ENCODE measurements at regions not wholly inside any gene's neighbourhood (a gene's known extent, or its start where the extent isn't known, plus 50 kb on each side); places are given as distances from the start of the nearest gene placed in this dataset.
A peak's percentile ranks its signal among the peaks of the same experiment; 100 is the strongest.

GRCh38 chr2:234763002-234763873, 188.6 kb upstream of the SH3BP4 start:
- no peak for DNase-seq

- DNase-seq, result no peak
Measured at GRCh38 chr2:234761910-234762309, 189.9 kb upstream of the SH3BP4 start.

- DNase-seq, result no peak
Measured at GRCh38 chr2:234754126-234754525, 197.7 kb upstream of the SH3BP4 start.

GRCh38 chr2:234753701-234754100, 198.1 kb upstream of the SH3BP4 start:
- DNase-seq, result no peak

DNA sequence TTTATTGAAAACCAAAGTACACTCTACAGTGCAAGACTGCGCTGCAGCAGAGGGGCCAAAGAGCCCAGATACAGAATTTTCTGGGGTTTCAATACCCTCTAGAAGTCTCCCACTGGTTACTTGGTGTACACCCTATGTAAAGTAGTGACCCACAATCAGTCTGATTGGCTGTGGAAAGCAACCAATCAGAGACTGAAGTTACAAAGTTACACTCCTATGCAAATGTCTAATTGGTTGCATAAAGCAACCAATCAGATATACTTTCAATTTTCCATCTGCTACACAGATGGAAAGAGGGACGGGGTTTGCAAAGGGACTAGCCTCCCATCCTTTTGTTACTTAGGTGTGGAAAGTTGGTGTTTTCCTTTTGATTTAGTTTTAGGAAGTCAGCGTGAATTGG, 198.9 kb upstream of the SH3BP4 start:
- DNase-seq, result no peak

GRCh38 chr2:234751275-234751973, 200.4 kb upstream of the SH3BP4 start:
- DNase-seq, result no peak

DNA sequence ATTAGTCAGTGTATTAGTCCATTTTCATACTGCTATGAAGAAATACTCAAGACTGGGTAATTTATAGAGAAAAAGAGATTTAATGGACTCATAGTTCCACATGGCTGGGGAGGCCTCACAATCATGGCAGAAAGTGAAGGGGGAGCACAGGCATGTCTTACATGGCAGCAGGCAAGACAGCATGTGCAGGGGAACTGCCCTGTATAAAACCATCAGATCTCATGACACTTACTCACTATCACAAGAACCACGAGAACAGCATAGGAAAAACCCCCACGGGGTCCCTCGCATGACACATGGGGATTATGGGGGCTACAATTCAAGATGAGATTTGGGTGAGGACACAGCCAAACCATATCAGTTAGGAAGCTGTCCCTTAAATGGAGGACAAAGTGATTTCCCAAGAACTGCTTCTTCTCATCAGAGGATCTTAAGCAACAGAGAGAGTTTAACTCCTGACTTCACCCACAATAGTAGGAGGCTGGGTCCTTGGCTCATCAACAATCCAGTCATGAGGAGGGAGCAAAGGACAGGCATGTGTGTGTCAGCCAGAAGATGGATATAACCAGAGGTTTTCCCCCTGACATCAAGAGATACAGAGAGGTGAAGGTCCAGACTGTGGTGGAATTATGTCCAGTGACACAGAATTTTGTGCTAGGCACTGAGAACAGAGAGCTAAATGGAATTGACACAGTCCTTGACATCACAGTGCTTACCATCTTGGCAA, 203.8 kb upstream of the SH3BP4 start:
- DNase-seq, result no peak

DNA sequence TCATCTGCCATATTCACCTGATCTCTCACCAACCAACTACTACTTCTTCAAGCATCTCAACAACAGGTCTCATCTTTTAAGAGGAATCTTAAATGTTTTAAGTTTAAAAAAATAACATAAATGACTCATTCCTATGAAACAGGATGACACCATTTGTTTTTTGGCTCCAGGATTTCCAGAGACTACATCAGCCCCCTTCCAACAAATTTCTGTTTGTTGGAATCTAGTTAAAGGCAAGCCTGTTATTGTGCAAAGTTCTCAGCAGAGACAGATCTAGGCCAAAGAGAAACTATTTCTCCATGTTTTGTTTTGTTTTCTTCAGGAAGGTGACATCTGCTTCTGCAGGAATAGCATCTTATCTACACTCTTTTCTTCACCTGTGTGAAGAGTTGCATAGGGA, 204.8 kb upstream of the SH3BP4 start:
- DNase-seq, result no peak

DNA sequence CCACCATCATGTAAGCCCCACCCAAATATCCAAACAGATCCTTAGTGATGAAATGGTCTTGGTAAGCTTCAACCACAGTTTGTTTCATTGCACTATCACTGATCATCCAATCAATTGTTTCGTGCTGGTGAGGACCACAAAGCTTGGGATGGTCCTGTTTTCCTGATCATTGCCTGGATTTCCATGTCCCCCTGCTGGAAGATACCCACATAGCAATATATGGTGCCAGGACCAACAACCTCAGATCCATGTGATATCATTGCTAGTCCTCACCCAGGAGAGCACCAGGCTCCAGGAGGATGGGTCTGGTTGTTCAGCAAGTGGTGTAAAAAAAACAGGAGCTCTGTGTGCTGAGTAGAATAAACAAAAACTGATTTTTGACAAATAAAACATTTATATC, 206.5 kb upstream of the SH3BP4 start:
- DNase-seq, result no peak

DNA sequence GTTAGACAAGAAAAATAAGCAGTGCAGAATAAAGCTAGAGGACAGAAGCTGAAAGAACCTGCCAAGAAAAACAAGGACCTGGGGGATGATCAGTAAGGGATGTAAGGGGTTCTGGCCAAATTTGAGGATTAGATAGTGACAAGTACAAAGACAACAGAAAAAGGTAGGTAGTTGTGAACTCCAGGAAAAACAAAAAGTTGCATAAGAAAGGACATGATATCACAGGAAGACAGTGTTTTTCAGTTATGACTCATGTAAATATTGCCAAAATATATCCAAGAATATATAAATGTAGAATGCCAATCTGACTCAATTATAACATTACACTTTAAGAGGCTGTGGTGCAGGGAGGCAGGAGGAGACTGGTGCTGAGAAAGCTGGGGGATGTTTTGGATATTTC, 209.8 kb upstream of the SH3BP4 start:
- DNase-seq, result no peak

GRCh38 chr2:234739061-234739460, 212.8 kb upstream of the SH3BP4 start:
- DNase-seq, result no peak

DNA sequence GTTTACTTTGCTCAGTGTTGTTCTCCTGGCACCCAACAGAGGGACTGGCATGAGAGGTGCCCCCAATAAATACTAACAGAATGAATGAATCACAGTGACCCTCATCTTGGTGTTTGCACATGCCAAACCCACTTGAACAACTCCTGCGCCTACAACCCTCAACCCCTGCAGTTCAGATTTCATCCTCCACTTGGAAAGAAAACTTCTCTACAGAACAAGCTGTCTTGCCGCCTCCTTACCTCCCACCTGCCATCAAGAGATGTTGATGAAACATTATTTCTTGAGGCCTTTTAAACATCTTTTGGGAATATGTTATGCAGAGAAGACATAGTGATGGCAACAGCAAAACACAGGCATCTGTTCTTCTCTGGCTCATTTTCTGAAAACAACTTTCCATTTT, 216.0 kb upstream of the SH3BP4 start:
- no peak for DNase-seq

DNA sequence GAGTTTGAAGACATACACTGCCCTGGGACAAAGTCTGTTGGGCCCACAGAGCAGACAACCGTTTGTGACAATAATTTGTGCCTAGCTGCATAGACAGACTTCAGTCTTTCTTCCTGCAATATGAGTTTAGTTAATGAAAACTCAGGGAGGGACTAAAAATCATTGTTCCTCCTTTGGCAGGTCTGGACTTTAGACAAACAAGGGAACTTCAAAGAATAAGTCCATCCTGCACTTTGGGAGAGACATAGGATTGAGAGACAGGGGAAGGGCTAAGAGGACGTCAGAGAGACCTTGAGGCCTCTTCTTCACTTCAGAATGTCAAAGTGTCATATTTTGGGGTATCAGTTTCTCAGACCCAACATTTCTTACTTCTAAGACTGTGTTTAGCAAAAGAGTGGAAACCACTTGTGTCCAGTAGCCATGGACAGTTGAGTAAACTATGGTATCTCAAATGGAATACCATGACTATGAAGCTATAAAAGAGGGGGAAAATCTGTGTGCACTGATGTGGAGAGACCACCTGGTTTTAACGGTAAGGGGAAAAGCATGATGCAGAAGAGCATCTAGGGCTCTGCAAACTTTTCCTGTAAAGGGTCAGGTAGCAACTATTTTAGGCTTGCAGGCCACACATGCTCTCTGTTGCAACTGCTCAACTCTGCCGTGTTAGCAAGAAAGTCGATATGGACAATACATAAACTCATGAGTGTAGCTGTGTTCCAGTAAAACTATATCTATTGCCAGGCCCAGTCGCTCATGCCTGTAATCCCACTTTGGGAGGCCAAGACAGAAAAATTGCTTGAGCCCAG, 217.8 kb upstream of the SH3BP4 start:
- DNase-seq, result no peak

GRCh38 chr2:234733093-234733489, 218.7 kb upstream of the SH3BP4 start:
- no peak for DNase-seq

- DNase-seq, result no peak
Measured at GRCh38 chr2:234732404-234733092, 219.3 kb upstream of the SH3BP4 start.

DNA sequence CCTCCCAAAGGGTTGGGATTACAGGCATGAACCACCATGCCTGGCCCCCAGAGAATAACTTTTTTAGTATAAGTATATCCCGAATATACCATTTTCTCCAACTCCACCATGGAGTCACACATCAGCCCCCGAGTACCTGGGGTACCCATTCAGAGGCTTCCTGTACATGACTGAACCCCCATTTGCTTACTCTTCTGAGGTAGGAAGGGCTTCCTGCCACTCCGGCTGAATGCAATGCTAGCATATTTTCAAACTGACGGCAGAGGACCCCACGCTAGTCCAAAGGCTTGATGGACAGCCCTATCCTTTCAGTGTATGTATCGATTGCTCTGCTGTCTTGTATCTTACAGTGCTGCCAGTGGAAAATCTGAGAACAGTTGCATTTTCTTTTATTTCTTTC, 220.6 kb upstream of the SH3BP4 start:
- DNase-seq, result no peak

GRCh38 chr2:234730066-234730640, 221.7 kb upstream of the SH3BP4 start:
- DNase-seq, result peak; percentile 57

DNA sequence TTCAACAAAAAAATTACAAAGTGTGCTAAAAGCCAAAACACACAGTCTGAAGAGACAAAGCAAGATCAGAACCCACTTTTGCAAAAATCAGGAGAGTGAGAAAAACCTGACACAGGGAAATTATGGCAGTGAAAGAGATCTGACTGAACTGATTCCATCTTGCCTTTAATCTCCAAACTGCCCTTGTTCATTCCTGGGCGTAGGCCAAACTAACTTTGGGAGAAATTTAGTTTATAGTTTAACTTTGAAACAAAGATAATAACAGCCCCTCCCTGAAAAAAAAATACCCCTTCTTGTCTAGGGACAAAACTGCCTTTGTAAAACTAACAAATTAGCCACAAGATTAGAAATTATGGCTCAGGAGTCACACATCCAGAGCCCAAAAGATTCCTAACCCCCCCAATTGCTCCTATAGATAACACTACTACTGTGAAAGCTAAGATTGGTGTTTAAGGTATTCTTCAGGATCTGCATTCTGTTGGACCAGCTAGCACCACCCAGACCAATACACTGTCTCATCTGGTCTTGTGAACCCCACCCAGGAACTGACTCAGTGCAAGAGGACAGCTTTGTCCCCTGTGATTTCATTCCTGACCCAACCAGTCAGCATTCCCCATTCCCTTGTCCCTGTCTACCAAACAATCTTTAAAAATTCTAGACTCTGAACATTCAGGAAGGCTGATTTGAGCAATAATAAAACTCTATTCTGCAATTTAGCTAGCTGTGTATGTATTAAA, 226.1 kb upstream of the SH3BP4 start:
- DNase-seq, result no peak

DNA sequence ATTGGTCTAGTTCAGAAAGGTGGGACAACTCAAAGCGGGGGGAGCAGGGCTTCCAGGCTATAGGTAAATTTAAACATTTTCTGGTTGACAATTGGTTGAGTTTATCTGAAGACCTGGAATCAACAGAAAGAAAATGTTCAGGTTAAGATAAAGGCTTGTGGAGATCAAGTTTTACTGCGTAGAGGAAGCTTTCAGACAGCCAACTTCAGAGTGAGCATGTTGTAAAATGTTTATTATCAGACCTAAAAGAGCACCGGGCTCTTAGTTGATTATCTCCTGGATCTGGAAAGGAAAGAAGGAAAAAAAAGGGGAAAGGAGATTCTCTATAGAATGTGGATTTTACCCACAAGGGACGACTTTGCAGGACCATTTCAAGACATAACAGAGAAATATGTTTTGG, 227.0 kb upstream of the SH3BP4 start:
- no peak for DNase-seq

DNA sequence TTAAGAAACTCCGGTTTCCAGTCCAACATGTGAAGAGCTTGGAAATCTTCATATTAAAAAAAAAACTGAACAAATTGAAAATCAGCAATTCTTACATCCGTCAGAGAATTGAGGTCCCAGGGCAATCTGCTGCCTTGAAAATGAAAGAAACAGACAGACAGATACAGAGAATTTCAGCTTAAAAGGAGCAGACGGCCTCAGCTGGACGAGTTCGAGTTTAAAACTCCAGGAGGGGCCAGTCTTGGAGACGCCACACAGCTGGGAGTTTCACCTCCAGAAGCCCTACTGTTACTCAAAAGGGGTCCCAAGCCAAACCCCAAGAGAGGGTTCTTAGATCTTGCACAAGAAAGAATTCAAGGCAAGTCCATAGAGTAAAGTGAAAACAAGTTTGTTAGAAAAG, 226.5 kb upstream of the ARL4C start:
- DNase-seq, result no peak

DNA sequence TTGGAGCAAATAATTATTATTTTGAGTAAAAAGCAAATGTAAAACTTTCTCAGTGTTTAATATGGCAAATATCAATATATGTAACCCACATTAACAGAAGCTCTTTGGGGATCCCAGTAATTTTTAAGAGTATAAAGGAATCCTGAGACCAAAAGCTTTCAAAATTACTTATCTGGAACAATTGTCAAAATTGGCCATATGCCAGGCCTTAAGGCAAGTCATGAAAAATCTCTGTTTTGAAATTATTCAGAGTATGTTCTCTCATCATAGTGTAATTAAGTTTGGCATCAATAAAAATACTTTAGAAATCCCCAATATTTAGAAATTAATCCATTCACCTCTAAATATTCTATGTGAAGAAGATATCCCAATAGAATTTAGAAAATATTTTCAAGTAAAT, 225.3 kb upstream of the ARL4C start:
- DNase-seq, result no peak
